ENCODE measurements at regions not wholly inside any gene's neighbourhood (a gene's known extent, or its start where the extent isn't known, plus 50 kb on each side); places are given as distances from the start of the nearest gene placed in this dataset.

GRCh38 chr2:180115675-180116074, 108.6 kb upstream of the CWC22 start:
- Histone ChIP-seq H3K27ac (ENCODE audit: low read length) (no peak overlapping the region), H3K4me1 (ENCODE audit: insufficient read depth, low read length) (peaks cover 6% of the 10 kb centered on the region; the same call in 1 of the 2 replicates), H4K20me1 (ENCODE audit: low read length) (no peaks in the 10 kb centered on the region), H3K36me3 (ENCODE audit: low read depth, low read length) (no peaks in the 10 kb centered on the region), H2AFZ (ENCODE audit: low read length) (no peak overlapping the region), H3K4me2 (ENCODE audit: low read length) (no peak overlapping the region), H3K9me3 (ENCODE audit: low read length) (no peaks in the 10 kb centered on the region), H3K9ac (ENCODE audit: low read length) (no peak overlapping the region), H3K4me3 (ENCODE audit: low read length) (no peak overlapping the region), H3K9me2 (replicated peaks; ENCODE audit: low read length) (no peaks in the 10 kb centered on the region), H3K79me2 (ENCODE audit: low read length) (no peaks in the 10 kb centered on the region), H3K27me3 (ENCODE audit: low read length) (no peaks in the 10 kb centered on the region), H3F3A (ENCODE audit: low read length, unreplicated experiment) (no peaks in the 10 kb centered on the region)
- ATAC-seq (peak; percentile 83), DNase-seq (peak; percentile 65)
- POLR2A ChIA-PET (ENCODE audit: unreplicated experiment): no interaction called here
- no TSS peak for BruUV-seq (replicated peaks)
- intact Hi-C loops (cut with micrococcal nuclease): no loop called here
- TF ChIP-seq, protein P1, sequence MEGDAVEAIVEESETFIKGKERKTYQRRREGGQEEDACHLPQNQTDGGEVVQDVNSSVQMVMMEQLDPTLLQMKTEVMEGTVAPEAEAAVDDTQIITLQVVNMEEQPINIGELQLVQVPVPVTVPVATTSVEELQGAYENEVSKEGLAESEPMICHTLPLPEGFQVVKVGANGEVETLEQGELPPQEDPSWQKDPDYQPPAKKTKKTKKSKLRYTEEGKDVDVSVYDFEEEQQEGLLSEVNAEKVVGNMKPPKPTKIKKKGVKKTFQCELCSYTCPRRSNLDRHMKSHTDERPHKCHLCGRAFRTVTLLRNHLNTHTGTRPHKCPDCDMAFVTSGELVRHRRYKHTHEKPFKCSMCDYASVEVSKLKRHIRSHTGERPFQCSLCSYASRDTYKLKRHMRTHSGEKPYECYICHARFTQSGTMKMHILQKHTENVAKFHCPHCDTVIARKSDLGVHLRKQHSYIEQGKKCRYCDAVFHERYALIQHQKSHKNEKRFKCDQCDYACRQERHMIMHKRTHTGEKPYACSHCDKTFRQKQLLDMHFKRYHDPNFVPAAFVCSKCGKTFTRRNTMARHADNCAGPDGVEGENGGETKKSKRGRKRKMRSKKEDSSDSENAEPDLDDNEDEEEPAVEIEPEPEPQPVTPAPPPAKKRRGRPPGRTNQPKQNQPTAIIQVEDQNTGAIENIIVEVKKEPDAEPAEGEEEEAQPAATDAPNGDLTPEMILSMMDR (conservative IDR thresholded peaks at IDR 0.05; ENCODE audit: low read depth, low read length): no peak
- TF ChIP-seq EZH2phosphoT487 (IDR thresholded peaks at IDR 0.05; ENCODE audit: borderline replicate concordance, low read length): no peak
- TF ChIP-seq EZH2 (IDR thresholded peaks at IDR 0.05; ENCODE audit: low read length, unreplicated experiment): no peak
- CTCF ChIA-PET: no interaction called here

DNA sequence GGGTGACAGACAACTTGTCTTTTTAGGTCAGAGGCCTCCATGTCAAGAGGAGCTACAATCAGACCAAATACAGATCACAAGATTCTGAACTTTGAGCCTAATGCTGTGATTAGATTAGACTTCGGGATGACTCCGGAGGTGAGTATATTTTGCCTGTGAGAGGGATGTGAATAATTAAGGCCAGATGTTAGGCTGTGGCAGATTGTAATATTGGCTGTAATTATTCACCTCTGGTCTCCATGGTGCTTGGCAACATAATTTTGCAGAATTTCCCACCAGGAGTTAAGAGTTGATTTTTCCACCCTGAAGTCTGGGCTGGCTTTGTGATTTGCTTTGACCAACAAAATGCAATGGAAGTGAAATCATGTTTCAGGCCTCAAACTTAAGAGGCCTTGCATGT, 108.2 kb upstream of the CWC22 start:
- Histone ChIP-seq H4K20me1 (ENCODE audit: low read length) (no peaks in the 10 kb centered on the region), H3K9me2 (replicated peaks; ENCODE audit: low read length) (no peaks in the 10 kb centered on the region), H3K4me2 (ENCODE audit: low read length) (no peak overlapping the region), H3K36me3 (ENCODE audit: low read depth, low read length) (no peaks in the 10 kb centered on the region), H3K4me1 (ENCODE audit: insufficient read depth, low read length) (peaks cover 6% of the 10 kb centered on the region; the same call in 1 of the 2 replicates), H3K27ac (ENCODE audit: low read length) (no peak overlapping the region), H3K27me3 (ENCODE audit: low read length) (no peaks in the 10 kb centered on the region), H3K79me2 (ENCODE audit: low read length) (no peaks in the 10 kb centered on the region), H2AFZ (ENCODE audit: low read length) (no peak overlapping the region), H3F3A (ENCODE audit: low read length, unreplicated experiment) (no peaks in the 10 kb centered on the region), H3K9ac (ENCODE audit: low read length) (no peak overlapping the region), H3K9me3 (ENCODE audit: low read length) (no peaks in the 10 kb centered on the region), H3K4me3 (ENCODE audit: low read length) (no peak overlapping the region)
- TF ChIP-seq EZH2 (IDR thresholded peaks at IDR 0.05; ENCODE audit: low read length, unreplicated experiment) (no peak), EZH2phosphoT487 (IDR thresholded peaks at IDR 0.05; ENCODE audit: borderline replicate concordance, low read length) (no peak)
- TF ChIP-seq, protein P1 (conservative IDR thresholded peaks at IDR 0.05; ENCODE audit: low read depth, low read length): no peak
- intact Hi-C loops (cut with micrococcal nuclease): no loop called here
- ATAC-seq: no peak
- BruUV-seq (replicated peaks): no TSS peak
- POLR2A ChIA-PET (ENCODE audit: unreplicated experiment): no interaction called here
- CTCF ChIA-PET: interaction anchor here (0.6 kb wide), 1 partner anchor 11 kb away, joined by 5 read pairs; no protein-coding TSS in a partner anchor
- DNase-seq: no peak

DNA sequence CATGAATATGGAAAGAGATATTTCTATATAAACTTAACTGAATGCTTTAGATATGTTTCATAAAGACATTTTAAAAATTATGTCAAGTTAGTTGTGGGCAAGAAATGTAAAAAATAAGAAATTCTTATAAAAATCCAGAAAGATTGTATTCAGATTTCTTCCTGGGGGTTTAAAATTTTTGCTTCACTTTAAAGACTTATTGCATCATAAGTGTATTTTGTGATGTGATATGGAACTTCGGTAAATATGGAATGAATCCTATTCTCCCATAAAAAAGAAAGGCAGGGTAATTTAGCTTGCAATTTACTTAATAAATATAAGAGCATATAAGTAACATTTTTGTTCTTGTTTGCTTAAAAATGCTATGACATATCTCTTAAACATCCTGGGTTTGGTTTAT, 104.8 kb upstream of the CWC22 start:
- DNase-seq: no peak

More for the DNA sequence above, 104.8 kb upstream of the CWC22 start:
- Histone ChIP-seq H3K4me3 (ENCODE audit: low read length) (no peak overlapping the region), H3K9me2 (replicated peaks; ENCODE audit: low read length) (no peaks in the 10 kb centered on the region), H3K9ac (ENCODE audit: low read length) (no peak overlapping the region), H3K79me2 (ENCODE audit: low read length) (no peaks in the 10 kb centered on the region), H2AFZ (ENCODE audit: low read length) (no peak overlapping the region), H4K20me1 (ENCODE audit: low read length) (no peaks in the 10 kb centered on the region), H3K36me3 (ENCODE audit: low read depth, low read length) (no peaks in the 10 kb centered on the region), H3K9me3 (ENCODE audit: low read length) (no peaks in the 10 kb centered on the region), H3K4me1 (ENCODE audit: insufficient read depth, low read length) (peaks cover 6% of the 10 kb centered on the region; the same call in 1 of the 2 replicates), H3K27me3 (ENCODE audit: low read length) (no peaks in the 10 kb centered on the region), H3F3A (ENCODE audit: low read length, unreplicated experiment) (no peaks in the 10 kb centered on the region), H3K27ac (ENCODE audit: low read length) (no peak overlapping the region), H3K4me2 (ENCODE audit: low read length) (no peak overlapping the region)
- BruUV-seq (replicated peaks): no TSS peak
- intact Hi-C loops (cut with micrococcal nuclease): no loop called here
- ATAC-seq: no peak
- no peak for TF ChIP-seq EZH2phosphoT487 (IDR thresholded peaks at IDR 0.05; ENCODE audit: borderline replicate concordance, low read length)
- no peak for TF ChIP-seq EZH2 (IDR thresholded peaks at IDR 0.05; ENCODE audit: low read length, unreplicated experiment)
- TF ChIP-seq, protein P1 (conservative IDR thresholded peaks at IDR 0.05; ENCODE audit: low read depth, low read length): no peak
- CTCF ChIA-PET: no interaction called here
- POLR2A ChIA-PET (ENCODE audit: unreplicated experiment): no interaction called here
